Gastroesophageal sphincter (tissue), 3 donors: ENCODE measurements at regions not wholly inside any gene's neighbourhood (a gene's known extent, or its start where the extent isn't known, plus 50 kb on each side); places are given as distances from the start of the nearest gene placed in this dataset.

Experiments
- EP300 ChIP-seq: sonication (generic); formaldehyde crosslinking; IDR thresholded peaks from one replicate; pipeline ENCODE4 v1.6.1; 2017; ENCODE audit warnings: antibody characterized with exemption, mild to moderate bottlenecking
- POLR2AphosphoS5 ChIP-seq: sonication (generic); formaldehyde crosslinking; IDR thresholded peaks from one replicate; pipeline ENCODE4 v1.6.1; 2017; ENCODE audit warnings: antibody characterized with exemption
- TF ChIP-seq, protein P1 (sequence below), 4 experiments: fragments of 200-600 bp in 2 of 4; fragments of 450-650 bp in 2 of 4; sonication (generic) in 1 of 4; IDR thresholded peaks; one replicate each; pipeline ENCODE4 v1.5.1; 2017 to 2019; ENCODE audit warnings: antibody characterized with exemption in 4 of 4, mild to moderate bottlenecking in 2 of 4, moderate library complexity in 2 of 4

DNA sequence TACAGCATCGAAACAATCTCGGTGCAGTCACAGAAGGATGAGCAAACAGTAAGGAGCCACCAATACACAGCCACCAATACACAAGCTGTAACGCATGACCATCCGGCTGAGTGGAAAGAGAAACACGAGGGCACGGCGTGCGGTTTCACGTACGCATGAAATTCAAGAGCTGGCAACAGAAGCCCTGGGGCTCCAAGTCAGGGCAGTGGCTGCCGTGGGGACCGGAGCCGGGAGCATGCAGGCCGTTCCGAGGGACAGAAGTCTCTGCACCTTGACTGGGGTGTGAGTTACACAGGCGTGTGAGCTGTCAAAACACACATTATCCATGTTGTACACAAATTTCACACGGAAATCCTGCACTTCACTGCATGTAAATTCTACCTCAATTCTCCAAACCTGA lies 50.6 kb upstream of the METRNL start:
- TF ChIP-seq, protein P1, sequence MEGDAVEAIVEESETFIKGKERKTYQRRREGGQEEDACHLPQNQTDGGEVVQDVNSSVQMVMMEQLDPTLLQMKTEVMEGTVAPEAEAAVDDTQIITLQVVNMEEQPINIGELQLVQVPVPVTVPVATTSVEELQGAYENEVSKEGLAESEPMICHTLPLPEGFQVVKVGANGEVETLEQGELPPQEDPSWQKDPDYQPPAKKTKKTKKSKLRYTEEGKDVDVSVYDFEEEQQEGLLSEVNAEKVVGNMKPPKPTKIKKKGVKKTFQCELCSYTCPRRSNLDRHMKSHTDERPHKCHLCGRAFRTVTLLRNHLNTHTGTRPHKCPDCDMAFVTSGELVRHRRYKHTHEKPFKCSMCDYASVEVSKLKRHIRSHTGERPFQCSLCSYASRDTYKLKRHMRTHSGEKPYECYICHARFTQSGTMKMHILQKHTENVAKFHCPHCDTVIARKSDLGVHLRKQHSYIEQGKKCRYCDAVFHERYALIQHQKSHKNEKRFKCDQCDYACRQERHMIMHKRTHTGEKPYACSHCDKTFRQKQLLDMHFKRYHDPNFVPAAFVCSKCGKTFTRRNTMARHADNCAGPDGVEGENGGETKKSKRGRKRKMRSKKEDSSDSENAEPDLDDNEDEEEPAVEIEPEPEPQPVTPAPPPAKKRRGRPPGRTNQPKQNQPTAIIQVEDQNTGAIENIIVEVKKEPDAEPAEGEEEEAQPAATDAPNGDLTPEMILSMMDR (IDR thresholded peaks at IDR 0.05) = no peak
- TF ChIP-seq POLR2AphosphoS5 = no peak
- no peak for TF ChIP-seq EP300
